ENCODE measurements at regions not wholly inside any gene's neighbourhood (a gene's known extent, or its start where the extent isn't known, plus 50 kb on each side); places are given as distances from the start of the nearest gene placed in this dataset.

- TF ChIP-seq JUNB (IDR thresholded peaks at IDR 0.05; ENCODE audit: unreplicated experiment): no peak
- TF ChIP-seq CTCF (conservative IDR thresholded peaks at IDR 0.05; ENCODE audit: low read depth in 2 of 2): no peak
Measured at GRCh38 chr11:113531575-113532451, 56.6 kb upstream of the DRD2 start.
